Mesendoderm (in vitro differentiated cells): ENCODE measurements at regions not wholly inside any gene's neighbourhood (a gene's known extent, or its start where the extent isn't known, plus 50 kb on each side); places are given as distances from the start of the nearest gene placed in this dataset.

Experiments
- DNase-seq: peaks from one replicate; pipeline ENCODE4 v3.0.0; 2013
- H2AK5ac ChIP-seq: 2 replicates; pipeline ENCODE4 v1.6.1; 2013; ENCODE audit warnings: low read length, inconsistent platforms
- H2BK120ac ChIP-seq: 2 replicates; pipeline ENCODE4 v1.6.1; 2013; ENCODE audit warnings: low read depth, mild to moderate bottlenecking, low read length, moderate library complexity, mixed read lengths
- H2BK15ac ChIP-seq: replicated peaks from 2 replicates; pipeline ENCODE4 v1.6.1; 2013; ENCODE audit warnings: low read depth, mild to moderate bottlenecking, moderate library complexity
- H2BK5ac ChIP-seq: 2 replicates; pipeline ENCODE4 v1.6.1; 2013; ENCODE audit warnings: low read length, inconsistent platforms
- H3K18ac ChIP-seq: 2 replicates; pipeline ENCODE4 v1.6.1; 2013; ENCODE audit warnings: mild to moderate bottlenecking, low read length, mixed read lengths
- H3K23ac ChIP-seq: one replicate; pipeline ENCODE4 v1.6.1; 2013; ENCODE audit warnings: low read length
- H3K27ac ChIP-seq: 2 replicates; pipeline ENCODE4 v1.5.1; 2013; ENCODE audit warnings: low read depth, mild to moderate bottlenecking, inconsistent platforms, low read length, moderate library complexity
- H3K27me3 ChIP-seq: 2 replicates; pipeline ENCODE4 v1.6.1; 2013; ENCODE audit warnings: low read length, control low read depth, mild to moderate bottlenecking, inconsistent platforms; ENCODE audit not compliant: insufficient read depth, poor library complexity
- H3K36me3 ChIP-seq: 2 replicates; pipeline ENCODE4 v1.6.1; 2013; ENCODE audit warnings: low read length, inconsistent platforms; ENCODE audit not compliant: control insufficient read depth, insufficient read depth
- H3K4ac ChIP-seq: one replicate; pipeline ENCODE4 v1.6.1; 2013; ENCODE audit warnings: low read depth, mild to moderate bottlenecking, low read length, moderate library complexity
- H3K4me1 ChIP-seq: 2 replicates; pipeline ENCODE4 v1.6.1; 2013; ENCODE audit warnings: low read depth, low read length, inconsistent platforms; ENCODE audit not compliant: control insufficient read depth
- H3K4me2 ChIP-seq: 2 replicates; pipeline ENCODE4 v1.6.1; 2013; ENCODE audit warnings: low read length
- H3K4me3 ChIP-seq: 2 replicates; pipeline ENCODE4 v1.5.1; 2013; ENCODE audit warnings: mild to moderate bottlenecking, low read length
- H3K56ac ChIP-seq: one replicate; pipeline ENCODE4 v1.6.1; 2013; ENCODE audit warnings: low read length
- H3K79me1 ChIP-seq: 2 replicates; pipeline ENCODE4 v1.6.1; 2013; ENCODE audit warnings: low read length, inconsistent platforms
- H3K79me2 ChIP-seq: 2 replicates; pipeline ENCODE4 v1.6.1; 2013; ENCODE audit warnings: mild to moderate bottlenecking, low read length; ENCODE audit not compliant: control insufficient read depth, insufficient read depth
- H3K9ac ChIP-seq: 2 replicates; pipeline ENCODE4 v1.6.1; 2013; ENCODE audit warnings: low read length, inconsistent platforms
- H4K5ac ChIP-seq: one replicate; pipeline ENCODE4 v1.6.1; 2013; ENCODE audit warnings: low read length
- H4K8ac ChIP-seq: one replicate; pipeline ENCODE4 v1.6.1; 2013; ENCODE audit warnings: low read depth, mild to moderate bottlenecking, control low read depth, low read length, moderate library complexity
- WGBS: extraction: QIAGEN DNeasy Blood & Tissue Kit; methylation state at CpG from one replicate; pipeline ENCODE4 v1.1.7; 2013; ENCODE audit warnings: low lambda C conversion rate, missing lambda C conversion rate; ENCODE audit not compliant: insufficient coverage; ENCODE audit errors: extremely low coverage; 5-methylcytosine and 5-hydroxymethylcytosine counted together

DNA sequence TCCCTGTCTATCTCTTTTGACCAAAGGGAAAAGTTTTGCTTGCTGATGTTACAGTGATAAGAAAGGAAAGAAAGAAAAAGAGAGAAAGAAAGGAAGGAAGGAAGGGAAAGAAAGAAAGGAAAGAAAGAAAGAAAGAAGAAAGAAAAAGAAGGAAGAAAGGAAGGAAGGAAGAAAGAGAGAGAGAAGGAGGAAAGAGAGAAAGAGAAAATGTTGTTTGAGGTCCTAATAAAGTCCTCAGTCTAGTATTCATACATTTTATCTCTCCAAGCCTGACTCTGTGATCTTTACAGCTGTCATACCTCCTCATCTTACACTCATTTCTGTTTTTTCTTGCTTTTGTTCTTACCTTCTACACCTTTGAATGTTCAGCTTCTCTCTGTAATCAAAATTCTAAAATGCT, 111.4 kb upstream of the MBNL1 start:
- no peak overlapping the region for H3K9ac ChIP-seq
- no peak for DNase-seq
- no peaks in the 10 kb centered on the region for H3K4me1 ChIP-seq
- H3K18ac ChIP-seq: no peak overlapping the region
- H3K36me3 ChIP-seq: no peaks in the 10 kb centered on the region
- H3K56ac ChIP-seq: no peak overlapping the region
- H3K4me2 ChIP-seq: no peak overlapping the region
- no peak overlapping the region for H2BK5ac ChIP-seq
- no peak overlapping the region for H2BK120ac ChIP-seq
- H3K79me2 ChIP-seq: no peaks in the 10 kb centered on the region
- no peak overlapping the region for H3K4ac ChIP-seq
- H3K4me3 ChIP-seq: no peak overlapping the region
- no peak overlapping the region for H3K27ac ChIP-seq
- H4K8ac ChIP-seq: no peak overlapping the region
- no peak overlapping the region for H2AK5ac ChIP-seq
- no peaks in the 10 kb centered on the region for H3K79me1 ChIP-seq
- no peak overlapping the region for H3K23ac ChIP-seq
- no peak overlapping the region for H2BK15ac ChIP-seq
- H3K27me3 ChIP-seq: no peaks in the 10 kb centered on the region
- H4K5ac ChIP-seq: no peak overlapping the region

DNA sequence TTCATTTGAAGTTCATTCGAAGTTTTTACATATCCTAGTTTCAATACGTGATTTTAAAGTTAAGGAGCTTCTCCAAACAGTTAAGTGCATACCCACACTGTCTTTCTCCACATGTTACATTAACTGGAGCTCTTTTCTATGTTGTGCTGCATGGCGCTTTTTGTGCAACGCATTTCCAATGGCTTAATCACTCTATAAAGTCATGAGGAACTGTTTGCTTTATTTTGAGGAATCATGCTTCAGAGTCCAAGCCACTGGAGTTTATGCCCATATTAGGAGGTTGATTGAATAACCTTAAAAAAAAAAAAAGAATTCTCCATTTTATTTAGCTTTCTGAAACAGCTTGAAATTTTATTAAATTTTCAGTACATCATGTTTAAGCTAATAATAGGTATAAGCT, 109.4 kb upstream of the MBNL1 start:
- H2BK120ac ChIP-seq: no peak overlapping the region
- WGBS: no CpG with 5 or more reads among the region's 4 CpGs
- H3K27ac ChIP-seq: no peak overlapping the region
- no peak for DNase-seq
- H2BK15ac ChIP-seq: no peak overlapping the region
- H3K18ac ChIP-seq: no peak overlapping the region
- no peaks in the 10 kb centered on the region for H3K4me1 ChIP-seq
- no peak overlapping the region for H4K5ac ChIP-seq
- no peaks in the 10 kb centered on the region for H3K79me2 ChIP-seq
- no peak overlapping the region for H2AK5ac ChIP-seq
- no peak overlapping the region for H3K4me2 ChIP-seq
- H4K8ac ChIP-seq: no peak overlapping the region
- no peak overlapping the region for H3K4me3 ChIP-seq
- H3K79me1 ChIP-seq: no peaks in the 10 kb centered on the region
- H3K27me3 ChIP-seq: no peaks in the 10 kb centered on the region
- H3K4ac ChIP-seq: no peak overlapping the region
- H3K36me3 ChIP-seq: no peaks in the 10 kb centered on the region
- H3K23ac ChIP-seq: no peak overlapping the region
- no peak overlapping the region for H3K9ac ChIP-seq
- no peak overlapping the region for H2BK5ac ChIP-seq
- no peak overlapping the region for H3K56ac ChIP-seq

DNA sequence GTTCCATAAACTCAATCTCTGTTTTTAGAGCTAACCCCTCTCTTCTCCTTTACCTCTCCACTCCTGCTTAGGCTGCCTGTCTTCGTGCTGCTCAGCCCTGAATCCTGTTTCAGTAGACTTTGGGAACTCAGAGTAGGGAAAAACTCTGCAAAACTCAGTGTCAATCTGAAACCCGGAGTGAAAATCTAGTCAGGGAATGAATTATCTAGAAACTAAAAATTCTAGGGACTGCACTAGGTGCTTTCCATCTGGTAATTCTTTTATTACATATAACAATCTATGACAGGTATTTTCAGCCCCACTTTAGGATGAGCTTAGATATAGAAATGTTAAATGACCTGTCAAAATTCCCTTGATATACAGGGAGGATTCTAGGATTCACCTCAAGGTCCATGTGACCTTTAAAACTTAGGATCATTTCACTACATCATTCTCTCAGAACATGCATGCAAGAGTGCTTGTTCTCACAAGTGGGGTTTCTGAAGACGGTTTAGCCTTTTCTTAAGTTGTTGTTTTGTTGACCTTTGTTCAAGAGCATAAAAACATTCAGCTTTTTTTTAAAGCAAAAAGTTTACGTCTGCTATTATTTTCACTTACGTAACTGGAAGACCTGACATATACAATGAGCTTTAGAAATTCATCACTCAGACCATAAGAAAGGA, 108.2 kb upstream of the MBNL1 start:
- H3K27ac ChIP-seq: no peak overlapping the region
- no peak overlapping the region for H3K4ac ChIP-seq
- no peak overlapping the region for H4K5ac ChIP-seq
- no peak overlapping the region for H2BK5ac ChIP-seq
- H3K23ac ChIP-seq: no peak overlapping the region
- H2AK5ac ChIP-seq: no peak overlapping the region
- H3K9ac ChIP-seq: no peak overlapping the region
- no peaks in the 10 kb centered on the region for H3K79me1 ChIP-seq
- no peak overlapping the region for H3K4me3 ChIP-seq
- no CpG with 5 or more reads among the region's 5 CpGs for WGBS
- H3K18ac ChIP-seq: no peak overlapping the region
- no peak overlapping the region for H3K4me2 ChIP-seq
- H2BK15ac ChIP-seq: no peak overlapping the region
- no peaks in the 10 kb centered on the region for H3K4me1 ChIP-seq
- no peak overlapping the region for H4K8ac ChIP-seq
- H3K36me3 ChIP-seq: no peaks in the 10 kb centered on the region
- DNase-seq: no peak
- H3K79me2 ChIP-seq: no peaks in the 10 kb centered on the region
- H2BK120ac ChIP-seq: no peak overlapping the region
- no peak overlapping the region for H3K56ac ChIP-seq
- H3K27me3 ChIP-seq: no peaks in the 10 kb centered on the region

DNA sequence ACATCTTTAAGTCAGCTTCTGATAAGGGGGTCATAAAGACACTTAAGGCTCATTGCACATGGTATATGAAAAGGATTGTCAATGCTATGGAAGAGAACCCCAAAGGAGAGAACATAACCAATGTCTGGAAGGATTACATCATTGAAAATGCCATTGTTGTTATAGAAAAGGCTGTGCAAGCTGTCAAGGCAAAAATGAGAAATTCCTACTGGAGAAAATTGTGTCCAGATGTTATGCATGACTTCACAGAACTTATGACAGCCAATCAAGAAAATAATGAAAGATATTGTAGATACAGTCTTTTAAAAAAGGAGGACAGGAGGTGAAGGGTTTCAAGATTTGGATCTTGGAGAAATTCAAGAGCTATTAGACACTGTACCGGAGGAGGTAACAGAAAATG, 96.3 kb upstream of the MBNL1 start:
- Histone ChIP-seq H3K79me1 (no peaks in the 10 kb centered on the region), H2BK5ac (no peak overlapping the region), H4K5ac (no peak overlapping the region), H3K36me3 (no peaks in the 10 kb centered on the region), H3K23ac (no peak overlapping the region), H3K56ac (no peak overlapping the region), H2BK15ac (no peak overlapping the region), H4K8ac (no peak overlapping the region), H3K4me2 (no peak overlapping the region), H2AK5ac (no peak overlapping the region), H3K27me3 (no peaks in the 10 kb centered on the region), H3K4me3 (no peak overlapping the region), H2BK120ac (no peak overlapping the region), H3K4me1 (no peaks in the 10 kb centered on the region), H3K9ac (no peak overlapping the region), H3K18ac (no peak overlapping the region), H3K79me2 (no peaks in the 10 kb centered on the region), H3K4ac (no peak overlapping the region), H3K27ac (no peak overlapping the region)
- DNase-seq: no peak
- WGBS: no CpG with 5 or more reads among the region's 1 CpG

DNA sequence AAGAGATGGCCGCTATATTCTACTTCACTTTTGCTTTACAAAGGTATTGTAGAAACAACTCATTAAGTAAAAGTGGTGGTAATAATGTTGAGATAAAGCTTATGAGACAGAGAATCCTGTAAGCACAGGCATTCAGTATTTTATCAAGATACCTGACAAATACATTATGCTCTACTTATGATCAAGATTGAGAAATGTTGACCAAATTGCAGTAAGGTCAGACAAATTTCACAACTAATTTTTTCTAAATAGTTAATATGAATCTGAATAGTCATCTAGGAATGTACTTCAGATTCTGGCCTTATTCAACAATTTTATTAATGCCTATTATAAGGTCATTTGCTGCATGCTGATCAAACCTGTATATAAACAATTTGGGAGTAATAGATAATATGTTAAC, 95.1 kb upstream of the MBNL1 start:
- no peak overlapping the region for H3K56ac ChIP-seq
- H4K8ac ChIP-seq: no peak overlapping the region
- no peak overlapping the region for H2AK5ac ChIP-seq
- H4K5ac ChIP-seq: no peak overlapping the region
- no peak overlapping the region for H2BK5ac ChIP-seq
- H3K4me1 ChIP-seq: no peaks in the 10 kb centered on the region
- no peak overlapping the region for H3K9ac ChIP-seq
- H3K27ac ChIP-seq: no peak overlapping the region
- H3K4me2 ChIP-seq: no peak overlapping the region
- H3K4me3 ChIP-seq: no peak overlapping the region
- no peaks in the 10 kb centered on the region for H3K27me3 ChIP-seq
- no peaks in the 10 kb centered on the region for H3K79me1 ChIP-seq
- no peaks in the 10 kb centered on the region for H3K36me3 ChIP-seq
- H3K23ac ChIP-seq: no peak overlapping the region
- H3K79me2 ChIP-seq: no peaks in the 10 kb centered on the region
- H2BK15ac ChIP-seq: no peak overlapping the region
- WGBS: no CpG with 5 or more reads among the region's 1 CpG
- no peak for DNase-seq
- no peak overlapping the region for H2BK120ac ChIP-seq
- no peak overlapping the region for H3K18ac ChIP-seq
- no peak overlapping the region for H3K4ac ChIP-seq

DNA sequence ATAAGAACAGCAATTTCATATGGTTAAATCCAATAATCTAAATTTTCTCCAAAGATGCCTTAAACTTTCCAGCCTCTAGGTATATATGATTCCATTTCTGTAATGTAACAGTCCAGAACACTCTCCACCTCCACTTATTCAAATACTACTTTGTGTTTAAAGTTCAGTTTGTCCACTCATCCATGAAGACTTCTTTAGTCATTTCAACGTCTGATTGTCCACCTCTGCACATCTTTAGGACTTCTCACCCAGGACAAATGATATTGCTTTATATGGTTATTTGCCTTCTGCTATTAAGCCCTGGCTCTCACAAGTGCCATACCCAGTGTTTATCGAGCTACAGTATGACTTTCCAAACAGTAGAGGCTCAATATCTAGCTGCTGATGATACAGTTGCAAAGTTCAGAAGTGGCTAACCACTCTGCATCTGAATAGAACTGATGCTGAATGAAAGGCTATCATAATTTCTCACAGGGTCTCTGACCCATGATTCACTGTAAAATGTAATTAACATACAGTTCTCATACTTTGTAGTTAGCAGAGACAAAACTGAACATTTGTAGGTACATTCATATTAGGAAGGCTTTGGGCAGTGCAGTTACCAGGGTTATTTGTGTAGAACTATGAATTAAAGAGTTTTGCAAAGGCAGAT, 93.7 kb upstream of the MBNL1 start:
- Histone ChIP-seq H2BK15ac (no peak overlapping the region), H2BK120ac (no peak overlapping the region), H3K27ac (no peak overlapping the region), H3K79me2 (no peaks in the 10 kb centered on the region), H3K4me2 (no peak overlapping the region), H3K4ac (no peak overlapping the region), H3K9ac (no peak overlapping the region), H3K79me1 (no peaks in the 10 kb centered on the region), H4K8ac (no peak overlapping the region), H3K27me3 (no peaks in the 10 kb centered on the region), H3K23ac (no peak overlapping the region), H3K18ac (no peak overlapping the region), H3K4me3 (no peak overlapping the region), H2AK5ac (no peak overlapping the region), H3K4me1 (no peaks in the 10 kb centered on the region), H4K5ac (no peak overlapping the region), H2BK5ac (no peak overlapping the region), H3K36me3 (no peaks in the 10 kb centered on the region), H3K56ac (no peak overlapping the region)
- no CpG with 5 or more reads among the region's 2 CpGs for WGBS
- no peak for DNase-seq
